Lower leg skin (tissue), 3 donors: ENCODE measurements at regions not wholly inside any gene's neighbourhood (a gene's known extent, or its start where the extent isn't known, plus 50 kb on each side); places are given as distances from the start of the nearest gene placed in this dataset.

Experiments
- CTCF ChIP-seq, 3 donors: fragments of 450-650 bp; IDR thresholded peaks; one replicate each; pipeline ENCODE4 v1.5.1; 2016; ENCODE audit warnings: antibody characterized with exemption in 3 of 3, mild to moderate bottlenecking in 3 of 3, moderate library complexity in 2 of 3
- POLR2A ChIP-seq, 2 donors: fragments of 450-650 bp; IDR thresholded peaks; one replicate each; pipeline ENCODE4 v1.6.1; 2016 to 2017; ENCODE audit warnings: antibody characterized with exemption in 2 of 2, mild to moderate bottlenecking in 1 of 2, moderate library complexity in 1 of 2

GRCh38 chr6:112787371-112787770 lies 440.2 kb downstream of the RFPL4B start:
- no peak for TF ChIP-seq POLR2A (IDR thresholded peaks at IDR 0.05)
- TF ChIP-seq CTCF (IDR thresholded peaks at IDR 0.05): no peak
